A549 (cell line): ENCODE measurements at regions not wholly inside any gene's neighbourhood (a gene's known extent, or its start where the extent isn't known, plus 50 kb on each side); places are given as distances from the start of the nearest gene placed in this dataset.

Experiments
- ATAC-seq, 2 experiments: fragments of 200-7000 bp in 1 of 2; fragments of >200 bp in 1 of 2; cut with Nextera tagmentation in 1 of 2; cut with Tn5 transposase in 1 of 2; 3 replicates each; pipeline versions ENCODE4 v1.8.0 to v1.9.1; 2018 to 2020; ENCODE audit warnings: mild to moderate bottlenecking in 1 of 2, moderate library complexity in 1 of 2
- CTCF ChIA-PET: fragments of 300-600 bp; sonication (Branson Sonifier 250); formaldehyde crosslinking; extraction: SDS; loops from one replicate; lab custom pipeline; 2021; ENCODE audit warnings: antibody characterized with exemption, inconsistent platforms; lab: Yijun Ruan, JAX
- POLR2A ChIA-PET: fragments of 350-600 bp; formaldehyde crosslinking; extraction: SDS; loops from one replicate; lab custom pipeline; 2021; ENCODE audit warnings: antibody characterized with exemption, inconsistent platforms; lab: Yijun Ruan, JAX
- DNase-seq, 2 experiments: peaks; one replicate each; pipeline versions ENCODE4 v3.0.0 to v3.0.0-alpha.2; 2011 to 2016; ENCODE audit warnings: low read depth in 1 of 2, low spot score in 1 of 2
- FAIRE-seq: peaks from 2 replicates; lab custom pipeline; 2011; peaks lifted over from hg19 to GRCh38; lab: Jason Lieb, UNC
- H3K27ac ChIP-seq, 2 experiments: fragments of >200 bp; sonication (Bioruptor Twin); formaldehyde crosslinking; 3 replicates each; pipeline ENCODE4 v1.5.1; 2016 to 2017
- H3K4me1 ChIP-seq: fragments of >200 bp; sonication (Bioruptor Twin); formaldehyde crosslinking; 3 replicates; pipeline ENCODE4 v1.6.1; 2016
- H3K4me2 ChIP-seq: fragments of >200 bp; sonication (Bioruptor Twin); formaldehyde crosslinking; 3 replicates; pipeline ENCODE4 v1.6.1; 2016
- H3K4me3 ChIP-seq: fragments of >200 bp; sonication (Bioruptor Twin); formaldehyde crosslinking; 3 replicates; pipeline ENCODE4 v1.5.1; 2016
- H3K9me3 ChIP-seq: fragments of >200 bp; sonication (Bioruptor Twin); formaldehyde crosslinking; 3 replicates; pipeline ENCODE4 v1.6.1; 2016
- BHLHE40 ChIP-seq: IDR thresholded peaks from 2 replicates; pipeline ENCODE4 v1.6.1; 2012; ENCODE audit warnings: low read depth, low read length, inconsistent platforms
- CBX8 ChIP-seq: fragments of 200-600 bp; sonication (generic); IDR thresholded peaks from 2 replicates; pipeline ENCODE4 v1.6.1; 2016
- CHD4 ChIP-seq: fragments of 200-600 bp; sonication (generic); IDR thresholded peaks from 2 replicates; pipeline ENCODE4 v1.6.1; 2016; ENCODE audit warnings: antibody characterized with exemption, mild to moderate bottlenecking, borderline replicate concordance
- CTCF ChIP-seq: fragments of >200 bp; sonication (Bioruptor Twin); formaldehyde crosslinking; IDR thresholded peaks from 3 replicates; pipeline ENCODE4 v1.5.1; 2016
- EHMT2 ChIP-seq: fragments of 200-600 bp; sonication (generic); IDR thresholded peaks from 2 replicates; pipeline ENCODE4 v1.6.1; 2016; ENCODE audit warnings: antibody characterized with exemption, low read depth, mild to moderate bottlenecking, moderate library complexity
- ELK1 ChIP-seq: fragments of 150-350 bp; IDR thresholded peaks from 2 replicates; pipeline ENCODE4 v1.6.1; 2014; ENCODE audit warnings: low read depth, mild to moderate bottlenecking, low read length
- EP300 ChIP-seq, 2 experiments: fragments of >200 bp; sonication (Bioruptor Twin); formaldehyde crosslinking; IDR thresholded peaks; 2 replicates in 1 of 2; 3 replicates in 1 of 2; pipeline ENCODE4 v1.6.1; 2016 to 2017
- ESRRA ChIP-seq: fragments of 150-350 bp; IDR thresholded peaks from 2 replicates; pipeline ENCODE4 v1.6.1; 2014; ENCODE audit warnings: mild to moderate bottlenecking, low read length, borderline replicate concordance
- GATA3 ChIP-seq: IDR thresholded peaks from 2 replicates; pipeline ENCODE4 v1.6.1; 2012; ENCODE audit warnings: borderline replicate concordance
- HDAC2 ChIP-seq: fragments of 200-600 bp; sonication (generic); IDR thresholded peaks from 2 replicates; pipeline ENCODE4 v1.6.1; 2016
- HOXA7 ChIP-seq: fragments of 250-450 bp; sonication (Bioruptor Pico); IDR thresholded peaks from 2 replicates; pipeline ENCODE4 v1.5.0; 2020; ENCODE audit warnings: mild to moderate bottlenecking, moderate library complexity
- HOXB13 ChIP-seq: fragments of 250-450 bp; sonication (Bioruptor Pico); IDR thresholded peaks from 2 replicates; pipeline ENCODE4 v1.5.0; 2020; ENCODE audit warnings: low read depth, mild to moderate bottlenecking, moderate library complexity
- KDM5A ChIP-seq: fragments of 200-600 bp; sonication (generic); IDR thresholded peaks from 2 replicates; pipeline ENCODE4 v1.6.1; 2016; ENCODE audit warnings: antibody characterized with exemption, mild to moderate bottlenecking
- MAFK ChIP-seq: fragments of 450-650 bp; IDR thresholded peaks from 2 replicates; pipeline ENCODE4 v1.6.1; 2014; ENCODE audit not compliant: partially characterized antibody
- MAZ ChIP-seq: fragments of 150-350 bp; IDR thresholded peaks from 2 replicates; pipeline ENCODE4 v1.6.1; 2014; ENCODE audit warnings: antibody characterized with exemption, low read depth, low read length, borderline replicate concordance
- MYC ChIP-seq: IDR thresholded peaks from 2 replicates; pipeline ENCODE4 v1.6.1; 2012; ENCODE audit warnings: mild to moderate bottlenecking, inconsistent platforms, low read length, improper control_type of control experiment, borderline replicate concordance
- NPAS2 ChIP-seq: fragments of 250-450 bp; sonication (Bioruptor Pico); IDR thresholded peaks from 2 replicates; pipeline ENCODE4 v1.8.0; 2022; ENCODE audit warnings: mild to moderate bottlenecking, moderate library complexity, borderline replicate concordance
- NR3C1 ChIP-seq: fragments of >200 bp; sonication (Bioruptor Twin); formaldehyde crosslinking; IDR thresholded peaks from 3 replicates; pipeline ENCODE4 v1.6.1; 2017
- POLR2AphosphoS2 ChIP-seq: conservative IDR thresholded peaks from 2 replicates; pipeline ENCODE4 v1.6.1; 2012; ENCODE audit warnings: low read length, improper control_type of control experiment, inconsistent platforms
- RFX5 ChIP-seq: fragments of 450-650 bp; IDR thresholded peaks from 2 replicates; pipeline ENCODE4 v1.7.1; 2014; ENCODE audit warnings: antibody characterized with exemption, mild to moderate bottlenecking, moderate library complexity
- RNF2 ChIP-seq: fragments of 200-600 bp; sonication (generic); IDR thresholded peaks from 2 replicates; pipeline ENCODE4 v1.6.1; 2016; ENCODE audit warnings: low read depth, mild to moderate bottlenecking, antibody characterized with exemption, moderate library complexity, borderline replicate concordance
- SREBF2 ChIP-seq: fragments of 450-650 bp; IDR thresholded peaks from 2 replicates; pipeline ENCODE4 v1.6.1; 2014; ENCODE audit warnings: mild to moderate bottlenecking, moderate library complexity
- TFCP2L1 ChIP-seq: fragments of 250-450 bp; sonication (Bioruptor Pico); IDR thresholded peaks from 2 replicates; pipeline ENCODE4 v1.5.0; 2021; ENCODE audit warnings: mild to moderate bottlenecking
- ZC3H11A ChIP-seq: fragments of 450-650 bp; IDR thresholded peaks from 2 replicates; pipeline ENCODE4 v1.6.1; 2014; ENCODE audit warnings: antibody characterized with exemption, mild to moderate bottlenecking
- WGBS: methylation state at CpG from one replicate; pipeline ENCODE4 v1.1.6; 2017; ENCODE audit errors: missing lambda C conversion rate; 5-methylcytosine and 5-hydroxymethylcytosine counted together
- TF ChIP-seq, protein P1 (sequence below): IDR thresholded peaks from 2 replicates; pipeline ENCODE4 v1.6.1; 2012

GRCh38 chr9:107407675-107408074, 81.9 kb downstream of the KLF4 start:
- DNase-seq, result no peak
- no peak overlapping the region for H3K4me3 ChIP-seq
- CTCF ChIA-PET, result interaction anchor here (1.0 kb wide), 1 partner anchor 68 kb away, joined by 4 read pairs; no protein-coding TSS in a partner anchor
- TF ChIP-seq ZC3H11A (no peak), MYC (no peak), POLR2AphosphoS2 (no peak), RFX5 (no peak), EP300 (IDR thresholded peaks at IDR 0.05) (no peak), CBX8 (no peak), NR3C1 (no peak), NPAS2 (no peak), CTCF (no peak), ELK1 (no peak), KDM5A (no peak), RNF2 (no peak), CHD4 (no peak), SREBF2 (no peak), ESRRA (no peak), MAZ (no peak), MAFK (no peak)
- TF ChIP-seq, protein P1, sequence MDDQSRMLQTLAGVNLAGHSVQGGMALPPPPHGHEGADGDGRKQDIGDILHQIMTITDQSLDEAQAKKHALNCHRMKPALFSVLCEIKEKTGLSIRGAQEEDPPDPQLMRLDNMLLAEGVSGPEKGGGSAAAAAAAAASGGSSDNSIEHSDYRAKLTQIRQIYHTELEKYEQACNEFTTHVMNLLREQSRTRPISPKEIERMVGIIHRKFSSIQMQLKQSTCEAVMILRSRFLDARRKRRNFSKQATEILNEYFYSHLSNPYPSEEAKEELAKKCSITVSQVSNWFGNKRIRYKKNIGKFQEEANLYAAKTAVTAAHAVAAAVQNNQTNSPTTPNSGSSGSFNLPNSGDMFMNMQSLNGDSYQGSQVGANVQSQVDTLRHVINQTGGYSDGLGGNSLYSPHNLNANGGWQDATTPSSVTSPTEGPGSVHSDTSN, result no peak
- WGBS, result 6% methylated on average over 2 of the region's 2 CpGs
- ATAC-seq, result no peak
- no peak overlapping the region for H3K4me2 ChIP-seq
- no peak overlapping the region for H3K27ac ChIP-seq
- H3K4me1 ChIP-seq, result no peaks in the 10 kb centered on the region
- POLR2A ChIA-PET, result no interaction called here
- H3K9me3 ChIP-seq, result no peaks in the 10 kb centered on the region
- no peak for FAIRE-seq

DNA sequence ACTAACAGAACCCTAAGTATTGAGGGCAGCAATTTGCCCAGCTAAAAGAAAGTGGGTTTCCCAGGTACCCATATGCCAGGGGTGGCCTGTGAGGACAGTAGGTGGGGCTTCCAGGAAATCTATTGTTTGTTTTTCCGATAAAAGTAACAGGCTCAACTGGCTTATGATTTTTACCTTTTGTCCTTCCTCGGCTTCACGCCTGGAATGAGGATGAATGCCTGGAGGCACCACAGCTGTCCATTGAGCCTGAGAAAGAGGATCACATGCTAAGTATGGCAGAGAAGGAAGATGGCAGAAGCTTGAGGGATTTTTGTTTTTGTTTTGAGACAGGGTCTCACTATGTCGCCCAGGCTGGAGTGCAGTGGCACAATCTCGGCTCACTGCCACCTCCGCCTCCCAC, 84.1 kb downstream of the KLF4 start:
- WGBS, result 85% methylated on average over 6 of the region's 6 CpGs

DNA sequence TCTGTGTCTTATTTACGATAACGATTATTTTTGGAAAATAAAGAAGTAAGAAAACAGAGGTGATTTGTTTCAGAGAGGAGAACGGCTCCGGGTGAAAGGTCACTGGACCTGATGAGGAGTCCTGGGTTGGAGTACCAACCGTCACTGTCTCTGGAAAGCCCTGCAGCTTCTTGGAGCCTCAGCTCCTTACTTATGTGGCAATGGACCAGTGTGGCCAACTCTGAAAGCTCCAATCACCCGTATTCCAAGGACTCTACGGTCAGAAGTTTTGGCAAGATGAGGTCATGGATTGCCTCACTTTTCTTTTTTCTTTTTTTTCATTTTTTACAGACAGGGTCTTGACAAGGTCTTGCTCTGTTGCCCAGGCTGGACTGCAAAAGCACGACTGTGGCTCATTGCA, 84.8 kb downstream of the KLF4 start:
- TF ChIP-seq BHLHE40 (no peak), HOXA7 (no peak)
- Histone ChIP-seq H3K4me3 (no peak overlapping the region), H3K9me3 (peaks cover 3% of the 10 kb centered on the region; the same call in 1 of the 3 replicates), H3K27ac (no peak overlapping the region), H3K4me2 (no peak overlapping the region), H3K4me1 (no peaks in the 10 kb centered on the region)
- POLR2A ChIA-PET, result no interaction called here
- CTCF ChIA-PET, result interaction anchor here (1.1 to 3.1 kb wide), 7 partner anchors 10 to 64 kb away, joined by 3 to 12 read pairs (median 4); no protein-coding TSS in a partner anchor
- 46% methylated on average over 8 of the region's 8 CpGs for WGBS
- DNase-seq (no peak), FAIRE-seq (no peak), ATAC-seq (no peak)

More for the DNA sequence above, 84.1 kb downstream of the KLF4 start:
- no peaks in the 10 kb centered on the region for H3K4me1 ChIP-seq
- ChIA-PET POLR2A (no interaction called here), CTCF (interaction anchor here (1.3 to 3.1 kb wide), 5 partner anchors 9 to 64 kb away, joined by 3 to 9 read pairs (median 4); no protein-coding TSS in a partner anchor)
- H3K27ac ChIP-seq, result no peak overlapping the region
- no peak for ATAC-seq
- peaks cover 3% of the 10 kb centered on the region; the same call in 1 of the 3 replicates for H3K9me3 ChIP-seq
- DNase-seq, result no peak
- H3K4me2 ChIP-seq, result no peak overlapping the region
- no peak for TF ChIP-seq EHMT2
- no peak for TF ChIP-seq MAZ
- no peak for TF ChIP-seq TFCP2L1 (CRISPR knock-in tag)
- no peak for TF ChIP-seq HOXB13 (CRISPR knock-in tag)
- no peak for TF ChIP-seq GATA3
- no peak for TF ChIP-seq HDAC2
- no peak for FAIRE-seq
- H3K4me3 ChIP-seq, result no peak overlapping the region
